Fibroblast of lung (primary cell): ENCODE measurements at regions not wholly inside any gene's neighbourhood (a gene's known extent, or its start where the extent isn't known, plus 50 kb on each side); places are given as distances from the start of the nearest gene placed in this dataset.

Experiments used
- CTCF ChIP-seq, 2 donors: IDR thresholded peaks in 1 of 2; conservative IDR thresholded peaks in 1 of 2; 1 replicate in 1 of 2; 2 replicates in 1 of 2; pipeline ENCODE4 v1.5.1; 2011 to 2012; ENCODE audit warnings: low read length in 2 of 2, control low read depth in 1 of 2, inconsistent platforms in 1 of 2, low read depth in 1 of 2, mild to moderate bottlenecking in 1 of 2
- EZH2 ChIP-seq: IDR thresholded peaks from 2 replicates; pipeline ENCODE4 v1.5.1; 2012; ENCODE audit warnings: low read length, control low read depth, mild to moderate bottlenecking; ENCODE audit errors: missing control alignments

- TF ChIP-seq EZH2 (no peak), CTCF (conservative IDR thresholded peaks at IDR 0.05 in 1 of 2, IDR thresholded peaks at IDR 0.05 in 1 of 2; ENCODE audit: low read depth in 1 of 2, low read length in 2 of 2) (no peak)
Observed at GRCh38 chr14:87815121-87815520, 177.9 kb downstream of the GALC start.
